WTC11 (cell line): ENCODE measurements at regions not wholly inside any gene's neighbourhood (a gene's known extent, or its start where the extent isn't known, plus 50 kb on each side); places are given as distances from the start of the nearest gene placed in this dataset.

ENCODE experiments used
- ATAC-seq: fragments of 200-7000 bp; cut with Tn5 transposase; 2 replicates; pipeline ENCODE4 v1.10.0; 2021; ENCODE audit warnings: mild to moderate bottlenecking, moderate library complexity
- CTCF ChIA-PET: fragments of 300-600 bp; sonication (Branson Sonifier 250); formaldehyde crosslinking; loops from one replicate; lab custom pipeline; 2021; ENCODE audit warnings: antibody characterized with exemption; lab: Charles Lee
- POLR2A ChIA-PET: fragments of 350-600 bp; sonication (Branson Sonifier 250); formaldehyde crosslinking; loops from one replicate; lab custom pipeline; 2021; ENCODE audit warnings: antibody characterized with exemption; lab: Charles Lee
- DNase-seq: peaks from one replicate; pipeline ENCODE4 v3.0.0; 2021; ENCODE audit warnings: low spot score
- H3K27ac Mint-ChIP-seq: 2 replicates; pipeline ENCODE4 v1.8.0; 2021; ENCODE audit warnings: mixed read lengths
- H3K27me3 Mint-ChIP-seq: 2 replicates; pipeline ENCODE4 v1.8.0; 2021; ENCODE audit warnings: low read depth, mild to moderate bottlenecking, moderate library complexity, mixed read lengths
- H3K36me3 Mint-ChIP-seq: 2 replicates; pipeline ENCODE4 v1.8.0; 2021; ENCODE audit warnings: mixed read lengths
- H3K4me1 Mint-ChIP-seq: 2 replicates; pipeline ENCODE4 v1.8.0; 2022; ENCODE audit warnings: mixed read lengths
- H3K4me3 Mint-ChIP-seq: 2 replicates; pipeline ENCODE4 v1.8.0; 2021; ENCODE audit warnings: mild to moderate bottlenecking, moderate library complexity, mixed read lengths
- H3K9me3 Mint-ChIP-seq: 2 replicates; pipeline ENCODE4 v1.8.0; 2021; ENCODE audit warnings: mixed read lengths
- ETV6 ChIP-seq: sonication (generic); formaldehyde crosslinking; IDR thresholded peaks from 2 replicates; pipeline ENCODE4 v1.8.1; 2022; ENCODE audit warnings: mild to moderate bottlenecking, missing genetic modification reagents
- GABPB1 ChIP-seq: sonication (generic); formaldehyde crosslinking; IDR thresholded peaks from 2 replicates; pipeline ENCODE4 v1.8.1; 2023; ENCODE audit warnings: mild to moderate bottlenecking, missing genetic modification reagents
- GRHL2 ChIP-seq: fragments of 250-450 bp; sonication (Bioruptor Pico); IDR thresholded peaks from 2 replicates; pipeline ENCODE4 v1.8.0; 2022; ENCODE audit warnings: mild to moderate bottlenecking, moderate library complexity; ENCODE audit not compliant: insufficient replicate concordance, severe bottlenecking
- GTF2I ChIP-seq: fragments of 250-450 bp; sonication (Bioruptor Pico); conservative IDR thresholded peaks from 2 replicates; pipeline ENCODE4 v1.4.0; 2021; ENCODE audit warnings: mild to moderate bottlenecking
- JUN ChIP-seq: sonication (generic); formaldehyde crosslinking; IDR thresholded peaks from 2 replicates; pipeline ENCODE4 v1.8.0; 2023; ENCODE audit warnings: mild to moderate bottlenecking, missing genetic modification reagents
- MXD4 ChIP-seq: fragments of 250-450 bp; sonication (Bioruptor Pico); IDR thresholded peaks from 2 replicates; pipeline ENCODE4 v1.8.0; 2021; ENCODE audit warnings: mild to moderate bottlenecking, moderate library complexity, borderline replicate concordance
- MYBL2 ChIP-seq: sonication (generic); formaldehyde crosslinking; IDR thresholded peaks from 2 replicates; pipeline ENCODE4 v1.8.1; 2023; ENCODE audit warnings: mild to moderate bottlenecking, moderate library complexity, missing genetic modification reagents
- NFATC4 ChIP-seq: fragments of 250-450 bp; sonication (Bioruptor Pico); IDR thresholded peaks from 2 replicates; pipeline ENCODE4 v1.9.0; 2021; ENCODE audit warnings: mild to moderate bottlenecking
- NFE2L1 ChIP-seq: sonication (generic); formaldehyde crosslinking; IDR thresholded peaks from 2 replicates; pipeline ENCODE4 v1.8.1; 2023; ENCODE audit warnings: missing genetic modification reagents
- OVOL2 ChIP-seq: fragments of 250-450 bp; sonication (Bioruptor Pico); IDR thresholded peaks from 2 replicates; pipeline ENCODE4 v1.9.0; 2021; ENCODE audit warnings: mild to moderate bottlenecking, borderline replicate concordance
- PRRX2 ChIP-seq: fragments of 250-450 bp; sonication (Bioruptor Pico); IDR thresholded peaks from 2 replicates; pipeline ENCODE4 v1.8.0; 2021; ENCODE audit warnings: mild to moderate bottlenecking
- TCF7 ChIP-seq: sonication (generic); formaldehyde crosslinking; IDR thresholded peaks from 2 replicates; pipeline ENCODE4 v1.8.0; 2022; ENCODE audit warnings: mild to moderate bottlenecking, low read depth, missing genetic modification reagents, moderate library complexity
- TEAD1 ChIP-seq: sonication (generic); formaldehyde crosslinking; IDR thresholded peaks from 2 replicates; pipeline ENCODE4 v1.8.0; 2022; ENCODE audit warnings: mild to moderate bottlenecking, missing genetic modification reagents
- ZNF263 ChIP-seq: sonication (generic); formaldehyde crosslinking; IDR thresholded peaks from 2 replicates; pipeline ENCODE4 v1.8.1; 2022; ENCODE audit warnings: low read depth, mild to moderate bottlenecking, moderate library complexity, missing genetic modification reagents
- ZNF317 ChIP-seq: sonication (generic); formaldehyde crosslinking; IDR thresholded peaks from 2 replicates; pipeline ENCODE4 v1.8.1; 2023; ENCODE audit warnings: low read depth, mild to moderate bottlenecking, moderate library complexity, missing genetic modification reagents, borderline replicate concordance
- ZNF396 ChIP-seq: fragments of 250-450 bp; sonication (Bioruptor Pico); IDR thresholded peaks from 2 replicates; pipeline ENCODE4 v1.8.0; 2021; ENCODE audit warnings: mild to moderate bottlenecking, moderate library complexity, borderline replicate concordance
- ZNF416 ChIP-seq: fragments of 250-450 bp; sonication (Bioruptor Pico); IDR thresholded peaks from 2 replicates; pipeline ENCODE4 v1.9.0; 2021; ENCODE audit warnings: mild to moderate bottlenecking, inconsistent platforms
- ZNF423 ChIP-seq: fragments of 250-450 bp; sonication (Bioruptor Pico); IDR thresholded peaks from 2 replicates; pipeline ENCODE4 v2.1.2; 2022; ENCODE audit warnings: mild to moderate bottlenecking, moderate library complexity
- TF ChIP-seq, protein P1 (sequence below): fragments of 250-450 bp; sonication (Bioruptor Pico); IDR thresholded peaks from 2 replicates; pipeline ENCODE4 v2.1.2; 2022; ENCODE audit warnings: mild to moderate bottlenecking, moderate library complexity
- TF ChIP-seq, protein P2 (sequence below): sonication (generic); formaldehyde crosslinking; IDR thresholded peaks from 2 replicates; pipeline ENCODE4 v1.8.1; 2023; ENCODE audit warnings: mild to moderate bottlenecking, missing genetic modification reagents, moderate library complexity
- TF ChIP-seq, protein P3 (sequence below): sonication (generic); formaldehyde crosslinking; IDR thresholded peaks from 2 replicates; pipeline ENCODE4 v1.8.0; 2022; ENCODE audit warnings: mild to moderate bottlenecking, missing genetic modification reagents
- TF ChIP-seq, protein P4 (sequence below): sonication (generic); formaldehyde crosslinking; IDR thresholded peaks from 2 replicates; pipeline ENCODE4 v1.8.1; 2023; ENCODE audit warnings: mild to moderate bottlenecking, missing genetic modification reagents, borderline replicate concordance
- TF ChIP-seq, protein P5 (sequence below): fragments of 250-450 bp; sonication (Bioruptor Pico); conservative IDR thresholded peaks from 2 replicates; pipeline ENCODE4 v1.9.0; 2021; ENCODE audit warnings: mild to moderate bottlenecking
- TF ChIP-seq, protein P6 (sequence below): fragments of 250-450 bp; sonication (Bioruptor Pico); IDR thresholded peaks from 2 replicates; pipeline ENCODE4 v1.9.0; 2021; ENCODE audit warnings: mild to moderate bottlenecking
- TF ChIP-seq, protein P7 (sequence below): sonication (generic); formaldehyde crosslinking; conservative IDR thresholded peaks from 2 replicates; pipeline ENCODE4 v1.8.1; 2023; ENCODE audit warnings: mild to moderate bottlenecking, low read depth, missing genetic modification reagents, moderate library complexity

DNA sequence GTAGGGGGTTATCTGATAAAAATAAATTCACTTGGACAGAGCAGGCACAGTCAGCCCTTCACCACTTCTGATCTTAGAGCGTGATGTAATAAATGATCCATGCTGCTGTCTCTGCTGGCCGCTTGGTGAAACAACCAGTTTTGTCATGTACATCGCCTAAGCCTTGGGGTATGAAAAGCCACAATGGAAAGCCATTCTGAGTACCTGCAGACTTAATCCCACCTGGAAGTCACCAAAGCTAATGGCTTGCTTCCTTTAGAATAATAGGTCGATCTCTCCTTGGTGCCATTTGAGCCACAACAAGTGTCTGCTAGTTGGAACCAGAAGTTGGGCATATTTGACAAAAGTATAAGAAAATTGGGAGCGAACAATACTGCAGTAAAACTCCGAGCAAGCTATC lies 1649.7 kb upstream of the SPRY2 start:
- peak; percentile 84 for ATAC-seq
- Mint-ChIP-seq H3K36me3 (no peaks in the 10 kb centered on the region), H3K27ac (peak overlapping the region; percentile 51; the same call in 1 of the 2 replicates), H3K27me3 (peaks cover 37% of the 10 kb centered on the region), H3K9me3 (no peaks in the 10 kb centered on the region), H3K4me3 (no peak overlapping the region), H3K4me1 (peaks cover 83% of the 10 kb centered on the region)
- no peak for DNase-seq
- ChIA-PET POLR2A (no interaction called here), CTCF (interaction anchor here (1.2 kb wide), 1 partner anchor 20 kb away, joined by 4 read pairs; no protein-coding TSS in a partner anchor)
- TF ChIP-seq, protein P1, sequence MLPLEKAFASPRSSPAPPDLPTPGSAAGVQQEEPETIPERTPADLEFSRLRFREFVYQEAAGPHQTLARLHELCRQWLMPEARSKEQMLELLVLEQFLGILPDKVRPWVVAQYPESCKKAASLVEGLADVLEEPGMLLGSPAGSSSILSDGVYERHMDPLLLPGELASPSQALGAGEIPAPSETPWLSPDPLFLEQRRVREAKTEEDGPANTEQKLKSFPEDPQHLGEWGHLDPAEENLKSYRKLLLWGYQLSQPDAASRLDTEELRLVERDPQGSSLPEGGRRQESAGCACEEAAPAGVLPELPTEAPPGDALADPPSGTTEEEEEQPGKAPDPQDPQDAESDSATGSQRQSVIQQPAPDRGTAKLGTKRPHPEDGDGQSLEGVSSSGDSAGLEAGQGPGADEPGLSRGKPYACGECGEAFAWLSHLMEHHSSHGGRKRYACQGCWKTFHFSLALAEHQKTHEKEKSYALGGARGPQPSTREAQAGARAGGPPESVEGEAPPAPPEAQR (CRISPR knock-in tag): peak; percentile 82
- TF ChIP-seq GTF2I (CRISPR knock-in tag) (no peak), PRRX2 (CRISPR knock-in tag) (no peak), GABPB1 (CRISPR knock-in tag) (no peak), ZNF396 (CRISPR knock-in tag) (no peak), ZNF423 (CRISPR knock-in tag) (0 out of 2 replicates have a peak, but pooled peaks have one; percentile 28), ZNF416 (CRISPR knock-in tag) (no peak), MYBL2 (no peak), JUN (no peak), ZNF317 (CRISPR knock-in tag) (no peak), TEAD1 (CRISPR knock-in tag) (peak; percentile 44; the same call in 1 of the 2 replicates), ETV6 (CRISPR knock-in tag) (peak; percentile 75; the same call in 1 of the 2 replicates), GRHL2 (CRISPR knock-in tag) (no peak), TCF7 (no peak), ZNF263 (CRISPR knock-in tag) (no peak), OVOL2 (CRISPR knock-in tag) (no peak), MXD4 (CRISPR knock-in tag) (no peak), NFATC4 (CRISPR knock-in tag) (no peak), NFE2L1 (CRISPR knock-in tag) (no peak)
- TF ChIP-seq, protein P2, sequence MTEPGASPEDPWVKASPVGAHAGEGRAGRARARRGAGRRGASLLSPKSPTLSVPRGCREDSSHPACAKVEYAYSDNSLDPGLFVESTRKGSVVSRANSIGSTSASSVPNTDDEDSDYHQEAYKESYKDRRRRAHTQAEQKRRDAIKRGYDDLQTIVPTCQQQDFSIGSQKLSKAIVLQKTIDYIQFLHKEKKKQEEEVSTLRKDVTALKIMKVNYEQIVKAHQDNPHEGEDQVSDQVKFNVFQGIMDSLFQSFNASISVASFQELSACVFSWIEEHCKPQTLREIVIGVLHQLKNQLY (CRISPR knock-in tag): no peak
- TF ChIP-seq, protein P3, sequence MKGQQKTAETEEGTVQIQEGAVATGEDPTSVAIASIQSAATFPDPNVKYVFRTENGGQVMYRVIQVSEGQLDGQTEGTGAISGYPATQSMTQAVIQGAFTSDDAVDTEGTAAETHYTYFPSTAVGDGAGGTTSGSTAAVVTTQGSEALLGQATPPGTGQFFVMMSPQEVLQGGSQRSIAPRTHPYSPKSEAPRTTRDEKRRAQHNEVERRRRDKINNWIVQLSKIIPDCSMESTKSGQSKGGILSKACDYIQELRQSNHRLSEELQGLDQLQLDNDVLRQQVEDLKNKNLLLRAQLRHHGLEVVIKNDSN (CRISPR knock-in tag): no peak
- TF ChIP-seq, protein P4, sequence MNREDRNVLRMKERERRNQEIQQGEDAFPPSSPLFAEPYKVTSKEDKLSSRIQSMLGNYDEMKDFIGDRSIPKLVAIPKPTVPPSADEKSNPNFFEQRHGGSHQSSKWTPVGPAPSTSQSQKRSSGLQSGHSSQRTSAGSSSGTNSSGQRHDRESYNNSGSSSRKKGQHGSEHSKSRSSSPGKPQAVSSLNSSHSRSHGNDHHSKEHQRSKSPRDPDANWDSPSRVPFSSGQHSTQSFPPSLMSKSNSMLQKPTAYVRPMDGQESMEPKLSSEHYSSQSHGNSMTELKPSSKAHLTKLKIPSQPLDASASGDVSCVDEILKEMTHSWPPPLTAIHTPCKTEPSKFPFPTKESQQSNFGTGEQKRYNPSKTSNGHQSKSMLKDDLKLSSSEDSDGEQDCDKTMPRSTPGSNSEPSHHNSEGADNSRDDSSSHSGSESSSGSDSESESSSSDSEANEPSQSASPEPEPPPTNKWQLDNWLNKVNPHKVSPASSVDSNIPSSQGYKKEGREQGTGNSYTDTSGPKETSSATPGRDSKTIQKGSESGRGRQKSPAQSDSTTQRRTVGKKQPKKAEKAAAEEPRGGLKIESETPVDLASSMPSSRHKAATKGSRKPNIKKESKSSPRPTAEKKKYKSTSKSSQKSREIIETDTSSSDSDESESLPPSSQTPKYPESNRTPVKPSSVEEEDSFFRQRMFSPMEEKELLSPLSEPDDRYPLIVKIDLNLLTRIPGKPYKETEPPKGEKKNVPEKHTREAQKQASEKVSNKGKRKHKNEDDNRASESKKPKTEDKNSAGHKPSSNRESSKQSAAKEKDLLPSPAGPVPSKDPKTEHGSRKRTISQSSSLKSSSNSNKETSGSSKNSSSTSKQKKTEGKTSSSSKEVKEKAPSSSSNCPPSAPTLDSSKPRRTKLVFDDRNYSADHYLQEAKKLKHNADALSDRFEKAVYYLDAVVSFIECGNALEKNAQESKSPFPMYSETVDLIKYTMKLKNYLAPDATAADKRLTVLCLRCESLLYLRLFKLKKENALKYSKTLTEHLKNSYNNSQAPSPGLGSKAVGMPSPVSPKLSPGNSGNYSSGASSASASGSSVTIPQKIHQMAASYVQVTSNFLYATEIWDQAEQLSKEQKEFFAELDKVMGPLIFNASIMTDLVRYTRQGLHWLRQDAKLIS (CRISPR knock-in tag): no peak
- TF ChIP-seq, protein P5, sequence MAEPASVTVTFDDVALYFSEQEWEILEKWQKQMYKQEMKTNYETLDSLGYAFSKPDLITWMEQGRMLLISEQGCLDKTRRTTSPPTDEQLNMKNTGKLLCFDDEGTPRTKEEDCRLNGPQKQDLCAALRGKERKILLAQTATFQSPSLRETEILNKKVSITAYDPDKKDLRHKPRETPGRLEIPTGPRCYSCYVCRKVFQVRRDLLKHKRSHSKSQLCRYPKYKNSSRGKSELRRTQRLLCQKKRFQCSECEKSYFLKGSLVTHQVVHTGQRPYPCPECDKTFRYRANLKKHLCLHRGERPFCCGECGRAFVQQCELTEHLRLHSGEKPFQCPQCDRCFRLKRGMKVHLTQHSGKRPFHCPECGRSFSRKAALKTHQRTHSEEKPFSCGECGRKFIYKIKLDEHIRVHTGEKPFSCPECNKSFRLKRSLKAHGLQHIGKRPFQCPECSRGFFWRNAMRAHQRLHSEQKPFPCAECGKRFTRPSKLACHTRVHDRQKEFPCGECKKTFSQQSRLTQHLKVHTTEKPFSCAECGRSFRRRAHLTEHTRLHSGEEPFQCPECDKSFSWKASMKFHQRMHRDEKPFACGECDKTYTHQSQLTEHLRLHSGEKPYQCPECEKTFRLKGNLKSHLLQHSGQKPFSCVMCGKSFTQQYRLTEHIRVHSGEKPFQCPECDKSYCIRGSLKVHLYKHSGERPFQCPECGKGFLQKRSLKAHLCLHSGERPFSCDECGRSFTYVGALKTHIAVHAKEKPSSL (CRISPR knock-in tag): no peak
- TF ChIP-seq, protein P6, sequence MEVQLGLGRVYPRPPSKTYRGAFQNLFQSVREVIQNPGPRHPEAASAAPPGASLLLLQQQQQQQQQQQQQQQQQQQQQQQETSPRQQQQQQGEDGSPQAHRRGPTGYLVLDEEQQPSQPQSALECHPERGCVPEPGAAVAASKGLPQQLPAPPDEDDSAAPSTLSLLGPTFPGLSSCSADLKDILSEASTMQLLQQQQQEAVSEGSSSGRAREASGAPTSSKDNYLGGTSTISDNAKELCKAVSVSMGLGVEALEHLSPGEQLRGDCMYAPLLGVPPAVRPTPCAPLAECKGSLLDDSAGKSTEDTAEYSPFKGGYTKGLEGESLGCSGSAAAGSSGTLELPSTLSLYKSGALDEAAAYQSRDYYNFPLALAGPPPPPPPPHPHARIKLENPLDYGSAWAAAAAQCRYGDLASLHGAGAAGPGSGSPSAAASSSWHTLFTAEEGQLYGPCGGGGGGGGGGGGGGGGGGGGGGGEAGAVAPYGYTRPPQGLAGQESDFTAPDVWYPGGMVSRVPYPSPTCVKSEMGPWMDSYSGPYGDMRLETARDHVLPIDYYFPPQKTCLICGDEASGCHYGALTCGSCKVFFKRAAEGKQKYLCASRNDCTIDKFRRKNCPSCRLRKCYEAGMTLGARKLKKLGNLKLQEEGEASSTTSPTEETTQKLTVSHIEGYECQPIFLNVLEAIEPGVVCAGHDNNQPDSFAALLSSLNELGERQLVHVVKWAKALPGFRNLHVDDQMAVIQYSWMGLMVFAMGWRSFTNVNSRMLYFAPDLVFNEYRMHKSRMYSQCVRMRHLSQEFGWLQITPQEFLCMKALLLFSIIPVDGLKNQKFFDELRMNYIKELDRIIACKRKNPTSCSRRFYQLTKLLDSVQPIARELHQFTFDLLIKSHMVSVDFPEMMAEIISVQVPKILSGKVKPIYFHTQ (CRISPR knock-in tag): no peak
- TF ChIP-seq, protein P7, sequence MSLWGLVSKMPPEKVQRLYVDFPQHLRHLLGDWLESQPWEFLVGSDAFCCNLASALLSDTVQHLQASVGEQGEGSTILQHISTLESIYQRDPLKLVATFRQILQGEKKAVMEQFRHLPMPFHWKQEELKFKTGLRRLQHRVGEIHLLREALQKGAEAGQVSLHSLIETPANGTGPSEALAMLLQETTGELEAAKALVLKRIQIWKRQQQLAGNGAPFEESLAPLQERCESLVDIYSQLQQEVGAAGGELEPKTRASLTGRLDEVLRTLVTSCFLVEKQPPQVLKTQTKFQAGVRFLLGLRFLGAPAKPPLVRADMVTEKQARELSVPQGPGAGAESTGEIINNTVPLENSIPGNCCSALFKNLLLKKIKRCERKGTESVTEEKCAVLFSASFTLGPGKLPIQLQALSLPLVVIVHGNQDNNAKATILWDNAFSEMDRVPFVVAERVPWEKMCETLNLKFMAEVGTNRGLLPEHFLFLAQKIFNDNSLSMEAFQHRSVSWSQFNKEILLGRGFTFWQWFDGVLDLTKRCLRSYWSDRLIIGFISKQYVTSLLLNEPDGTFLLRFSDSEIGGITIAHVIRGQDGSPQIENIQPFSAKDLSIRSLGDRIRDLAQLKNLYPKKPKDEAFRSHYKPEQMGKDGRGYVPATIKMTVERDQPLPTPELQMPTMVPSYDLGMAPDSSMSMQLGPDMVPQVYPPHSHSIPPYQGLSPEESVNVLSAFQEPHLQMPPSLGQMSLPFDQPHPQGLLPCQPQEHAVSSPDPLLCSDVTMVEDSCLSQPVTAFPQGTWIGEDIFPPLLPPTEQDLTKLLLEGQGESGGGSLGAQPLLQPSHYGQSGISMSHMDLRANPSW (CRISPR knock-in tag): no peak
